Activated CD8-positive, alpha-beta T cell treated with anti-CD3 and anti-CD28 coated beads, Interleukin-2, amount 10 ng/mL, durations not matched to agents 7 days and 5 days (primary cell): ENCODE measurements at regions not wholly inside any gene's neighbourhood (a gene's known extent, or its start where the extent isn't known, plus 50 kb on each side); places are given as distances from the start of the nearest gene placed in this dataset.
"Not testable (repeated sequence)": the region's sequence is repeated elsewhere in the genome, so short reads cannot be mapped to it uniquely, and the experiment has no call there.

Source experiments
- ATAC-seq: fragments of 150-1000 bp; cut with Tn5 transposase; one replicate; pipeline ENCODE4 v1.10.0; 2021; ENCODE audit warnings: moderate library complexity
- CTCF ChIA-PET: fragments of 350-600 bp; sonication (Branson Sonifier 250); formaldehyde crosslinking; loops from one replicate; lab custom pipeline; 2021; ENCODE audit warnings: antibody characterized with exemption; lab: Charles Lee
- POLR2A ChIA-PET: fragments of 350-600 bp; sonication (Branson Sonifier 250); formaldehyde crosslinking; loops from one replicate; lab custom pipeline; 2021; ENCODE audit warnings: antibody characterized with exemption; lab: Charles Lee
- DNase-seq: peaks from one replicate; pipeline ENCODE4 v3.0.0-alpha.2; 2020
- H3K27ac Mint-ChIP-seq: one replicate; pipeline ENCODE4 v1.8.0; 2021; ENCODE audit warnings: mild to moderate bottlenecking, mixed read lengths
- H3K27me3 Mint-ChIP-seq: one replicate; pipeline ENCODE4 v1.8.0; 2021; ENCODE audit warnings: low read depth, mixed read lengths
- H3K36me3 Mint-ChIP-seq: one replicate; pipeline ENCODE4 v1.8.0; 2021; ENCODE audit warnings: low read depth, mixed read lengths
- H3K4me1 Mint-ChIP-seq: one replicate; pipeline ENCODE4 v1.8.0; 2021; ENCODE audit warnings: low read depth, mixed read lengths
- H3K4me3 Mint-ChIP-seq: one replicate; pipeline ENCODE4 v1.8.0; 2021; ENCODE audit warnings: mild to moderate bottlenecking, mixed read lengths
- H3K9me3 Mint-ChIP-seq: one replicate; pipeline ENCODE4 v1.8.0; 2022; ENCODE audit warnings: mixed read lengths; ENCODE audit not compliant: insufficient read depth

- H3K27me3 Mint-ChIP-seq, ATAC-seq, CTCF ChIA-PET, POLR2A ChIA-PET, H3K9me3 Mint-ChIP-seq, DNase-seq, H3K4me3 Mint-ChIP-seq, H3K27ac Mint-ChIP-seq: not testable (repeated sequence)
- Mint-ChIP-seq H3K36me3 (peaks cover 13% of the 10 kb centered on the region), H3K4me1 (peaks cover 71% of the 10 kb centered on the region)
Observed at GRCh38 chr16:29153307-29153706, 168.5 kb downstream of the LAT start.

GRCh38 chr16:29152544-29153031 lies 167.7 kb downstream of the LAT start:
- H3K27me3 Mint-ChIP-seq, POLR2A ChIA-PET, CTCF ChIA-PET, ATAC-seq, H3K4me3 Mint-ChIP-seq, H3K9me3 Mint-ChIP-seq, DNase-seq: not testable (repeated sequence)
- peaks cover 13% of the 10 kb centered on the region for H3K36me3 Mint-ChIP-seq
- H3K27ac Mint-ChIP-seq, result peak overlapping the region; percentile 84
- H3K4me1 Mint-ChIP-seq, result peaks cover 77% of the 10 kb centered on the region

- H3K4me1 Mint-ChIP-seq, result peaks cover 71% of the 10 kb centered on the region
- no peak overlapping the region for H3K27ac Mint-ChIP-seq
- ChIA-PET POLR2A (no interaction called here), CTCF (no interaction called here)
- peaks cover 13% of the 10 kb centered on the region for H3K36me3 Mint-ChIP-seq
- H3K9me3 Mint-ChIP-seq, result no peaks in the 10 kb centered on the region
- ATAC-seq, result no peak
- no peaks in the 10 kb centered on the region for H3K27me3 Mint-ChIP-seq
- H3K4me3 Mint-ChIP-seq, result no peak overlapping the region
- DNase-seq, result no peak
Observed at GRCh38 chr16:29151317-29151716, 166.5 kb downstream of the LAT start.

GRCh38 chr16:29149912-29150311 lies 165.1 kb downstream of the LAT start:
- CTCF ChIA-PET, result interaction anchor here (0.7 kb wide), 1 partner anchor 968 kb away, joined by 3 read pairs; no protein-coding TSS in a partner anchor
- ATAC-seq, H3K4me3 Mint-ChIP-seq, H3K9me3 Mint-ChIP-seq, H3K27me3 Mint-ChIP-seq, DNase-seq, POLR2A ChIA-PET: not testable (repeated sequence)
- Mint-ChIP-seq H3K4me1 (peaks cover 60% of the 10 kb centered on the region), H3K36me3 (peaks cover 11% of the 10 kb centered on the region), H3K27ac (peak overlapping the region; percentile 92)

GRCh38 chr16:29148867-29149272 lies 164.0 kb downstream of the LAT start:
- Mint-ChIP-seq H3K4me1 (peaks cover 53% of the 10 kb centered on the region), H3K27me3 (no peaks in the 10 kb centered on the region), H3K27ac (peak overlapping the region; percentile 92), H3K9me3 (no peaks in the 10 kb centered on the region), H3K4me3 (peak overlapping the region; percentile 43), H3K36me3 (peaks cover 11% of the 10 kb centered on the region)
- POLR2A ChIA-PET, result no interaction called here
- CTCF ChIA-PET, result no interaction called here
- DNase-seq, result peak; percentile 90
- peak; percentile 93 for ATAC-seq

GRCh38 chr16:29148131-29148691 lies 163.4 kb downstream of the LAT start:
- CTCF ChIA-PET, result no interaction called here
- H3K4me3 Mint-ChIP-seq, result peak overlapping the region; percentile 43
- no peak for DNase-seq

GRCh38 chr16:29147710-29148109 lies 162.9 kb downstream of the LAT start:
- H3K9me3 Mint-ChIP-seq, POLR2A ChIA-PET, H3K27me3 Mint-ChIP-seq, CTCF ChIA-PET, DNase-seq, H3K4me3 Mint-ChIP-seq, ATAC-seq: not testable (repeated sequence)
- H3K36me3 Mint-ChIP-seq, result peaks cover 11% of the 10 kb centered on the region
- H3K4me1 Mint-ChIP-seq, result peaks cover 50% of the 10 kb centered on the region
- peak overlapping the region; percentile 73 for H3K27ac Mint-ChIP-seq

More at GRCh38 chr16:29148131-29148691, 163.4 kb downstream of the LAT start:
- no peaks in the 10 kb centered on the region for H3K27me3 Mint-ChIP-seq
- no peaks in the 10 kb centered on the region for H3K9me3 Mint-ChIP-seq
- peaks cover 51% of the 10 kb centered on the region for H3K4me1 Mint-ChIP-seq
- peak overlapping the region; percentile 92 for H3K27ac Mint-ChIP-seq
- ATAC-seq, result peak; percentile 42
- H3K36me3 Mint-ChIP-seq, result peaks cover 11% of the 10 kb centered on the region
- POLR2A ChIA-PET, result no interaction called here

- H3K4me1 Mint-ChIP-seq, result peaks cover 45% of the 10 kb centered on the region
Observed at GRCh38 chr16:29146808-29147643, 162.2 kb downstream of the LAT start.

GRCh38 chr16:29146266-29146665 lies 161.4 kb downstream of the LAT start:
- Mint-ChIP-seq H3K27ac (peak overlapping the region; percentile 60), H3K4me1 (peaks cover 41% of the 10 kb centered on the region), H3K27me3 (no peaks in the 10 kb centered on the region), H3K4me3 (no peak overlapping the region), H3K36me3 (peaks cover 11% of the 10 kb centered on the region), H3K9me3 (no peaks in the 10 kb centered on the region)
- CTCF ChIA-PET, result no interaction called here
- ATAC-seq (no peak), DNase-seq (no peak)
- POLR2A ChIA-PET, result no interaction called here

More at GRCh38 chr16:29146808-29147643, 162.2 kb downstream of the LAT start:
- H3K27me3 Mint-ChIP-seq, ATAC-seq, CTCF ChIA-PET, POLR2A ChIA-PET, DNase-seq, H3K4me3 Mint-ChIP-seq, H3K9me3 Mint-ChIP-seq: not testable (repeated sequence)
- Mint-ChIP-seq H3K36me3 (peaks cover 11% of the 10 kb centered on the region), H3K27ac (peak overlapping the region; percentile 60)

GRCh38 chr16:29145486-29146225 lies 160.8 kb downstream of the LAT start:
- POLR2A ChIA-PET, DNase-seq, ATAC-seq, H3K4me3 Mint-ChIP-seq, H3K27me3 Mint-ChIP-seq, H3K9me3 Mint-ChIP-seq, CTCF ChIA-PET: not testable (repeated sequence)
- Mint-ChIP-seq H3K27ac (peak overlapping the region; percentile 53), H3K36me3 (peaks cover 11% of the 10 kb centered on the region), H3K4me1 (peaks cover 40% of the 10 kb centered on the region)

- H3K36me3 Mint-ChIP-seq, CTCF ChIA-PET, H3K27me3 Mint-ChIP-seq, DNase-seq, H3K9me3 Mint-ChIP-seq, ATAC-seq, POLR2A ChIA-PET, H3K4me3 Mint-ChIP-seq: not testable (repeated sequence)
- Mint-ChIP-seq H3K27ac (peak overlapping the region; percentile 53), H3K4me1 (peaks cover 34% of the 10 kb centered on the region)
Observed at GRCh38 chr16:29145086-29145485, 160.2 kb downstream of the LAT start.
